Transverse colon (tissue), 4 donors: ENCODE measurements at regions not wholly inside any gene's neighbourhood (a gene's known extent, or its start where the extent isn't known, plus 50 kb on each side); places are given as distances from the start of the nearest gene placed in this dataset.

Experiments
- EP300 ChIP-seq: sonication (generic); formaldehyde crosslinking; IDR thresholded peaks from one replicate; pipeline ENCODE4 v1.6.1; 2017; ENCODE audit warnings: antibody characterized with exemption, low read depth
- POLR2A ChIP-seq: fragments of 450-650 bp; IDR thresholded peaks from one replicate; pipeline ENCODE4 v1.6.1; 2016; ENCODE audit warnings: antibody characterized with exemption, mild to moderate bottlenecking, moderate library complexity
- POLR2AphosphoS5 ChIP-seq, 3 donors: sonication (generic); formaldehyde crosslinking; IDR thresholded peaks; one replicate each; pipeline ENCODE4 v1.6.1; 2016; ENCODE audit warnings: antibody characterized with exemption in 3 of 3
- TF ChIP-seq, protein P1 (sequence below), 5 experiments: fragments of 200-600 bp in 3 of 5; fragments of 450-650 bp in 2 of 5; sonication (generic) in 3 of 5; IDR thresholded peaks; 1 replicate in 2 of 5; 2 replicates in 3 of 5; pipeline ENCODE4 v1.5.1; 2016 to 2017; ENCODE audit warnings: antibody characterized with exemption in 5 of 5, inconsistent platforms in 3 of 5, mild to moderate bottlenecking in 2 of 5, moderate library complexity in 1 of 5

DNA sequence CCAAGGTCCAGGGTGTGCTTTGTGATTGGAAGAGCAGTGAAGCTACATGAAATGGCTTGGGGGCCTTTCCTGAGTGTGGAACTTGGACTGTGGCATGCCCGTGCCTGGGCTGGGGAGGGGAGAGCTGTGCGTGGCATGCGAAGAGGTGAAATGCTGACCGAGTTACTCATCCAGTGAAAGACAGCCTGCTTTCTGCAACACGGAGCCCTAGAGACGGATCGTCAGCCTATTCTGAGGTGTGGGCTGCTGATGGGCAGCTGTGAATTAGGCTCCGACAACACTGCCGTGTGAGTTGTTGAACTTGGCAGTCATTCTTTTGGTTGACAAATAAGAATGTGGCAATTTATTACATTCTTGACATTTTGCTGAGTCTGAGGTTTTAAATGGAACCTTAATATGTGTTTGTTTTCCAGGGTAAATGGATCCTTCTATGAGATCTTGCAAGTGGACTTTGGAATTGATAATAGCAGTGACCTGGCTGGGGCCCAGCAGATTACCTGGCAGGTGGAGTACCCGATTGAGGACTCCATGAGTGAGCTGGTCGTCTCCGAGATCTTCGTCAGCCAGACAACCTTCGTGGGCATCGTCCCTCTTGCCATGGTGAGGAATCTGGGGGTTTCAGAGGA, 453.9 kb downstream of the AACS start:
- TF ChIP-seq, protein P1, sequence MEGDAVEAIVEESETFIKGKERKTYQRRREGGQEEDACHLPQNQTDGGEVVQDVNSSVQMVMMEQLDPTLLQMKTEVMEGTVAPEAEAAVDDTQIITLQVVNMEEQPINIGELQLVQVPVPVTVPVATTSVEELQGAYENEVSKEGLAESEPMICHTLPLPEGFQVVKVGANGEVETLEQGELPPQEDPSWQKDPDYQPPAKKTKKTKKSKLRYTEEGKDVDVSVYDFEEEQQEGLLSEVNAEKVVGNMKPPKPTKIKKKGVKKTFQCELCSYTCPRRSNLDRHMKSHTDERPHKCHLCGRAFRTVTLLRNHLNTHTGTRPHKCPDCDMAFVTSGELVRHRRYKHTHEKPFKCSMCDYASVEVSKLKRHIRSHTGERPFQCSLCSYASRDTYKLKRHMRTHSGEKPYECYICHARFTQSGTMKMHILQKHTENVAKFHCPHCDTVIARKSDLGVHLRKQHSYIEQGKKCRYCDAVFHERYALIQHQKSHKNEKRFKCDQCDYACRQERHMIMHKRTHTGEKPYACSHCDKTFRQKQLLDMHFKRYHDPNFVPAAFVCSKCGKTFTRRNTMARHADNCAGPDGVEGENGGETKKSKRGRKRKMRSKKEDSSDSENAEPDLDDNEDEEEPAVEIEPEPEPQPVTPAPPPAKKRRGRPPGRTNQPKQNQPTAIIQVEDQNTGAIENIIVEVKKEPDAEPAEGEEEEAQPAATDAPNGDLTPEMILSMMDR (IDR thresholded peaks at IDR 0.05) = no peak
- TF ChIP-seq POLR2A (no peak), POLR2AphosphoS5 (IDR thresholded peaks at IDR 0.05) (no peak), EP300 (no peak)
